HS-5 (cell line): ENCODE measurements at regions not wholly inside any gene's neighbourhood (a gene's known extent, or its start where the extent isn't known, plus 50 kb on each side); places are given as distances from the start of the nearest gene placed in this dataset.
"Not testable (repeated sequence)": the region's sequence is repeated elsewhere in the genome, so short reads cannot be mapped to it uniquely, and the experiment has no call there.

ENCODE experiments used
- DNase-seq: peaks from one replicate; pipeline ENCODE4 v3.0.0-alpha.2; 2012; ENCODE audit warnings: low read depth

DNA sequence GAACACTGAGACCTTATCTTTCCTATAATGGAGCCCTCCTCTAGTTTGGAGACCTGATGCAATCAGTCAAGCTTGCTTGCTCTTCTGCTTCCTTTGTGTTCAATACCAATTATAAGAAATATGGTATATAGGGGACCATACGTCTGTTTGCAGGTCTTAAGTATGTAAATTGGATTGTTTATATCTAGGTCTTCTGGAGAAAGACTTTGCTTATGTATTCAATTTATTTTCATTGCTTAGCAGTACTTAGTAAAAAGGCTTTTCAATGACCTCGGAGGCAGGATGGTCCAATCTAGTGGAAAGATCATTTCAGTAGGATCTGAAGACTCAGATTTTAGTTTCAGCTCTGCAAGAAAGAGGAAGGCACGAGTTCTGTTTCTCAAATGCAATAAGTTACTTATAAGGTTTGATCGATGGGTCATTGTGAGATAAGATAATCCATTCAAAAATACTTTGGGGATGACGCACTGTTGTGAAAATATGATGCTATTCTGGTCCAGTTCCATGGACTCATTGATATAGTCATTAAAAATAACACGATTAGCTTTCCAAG lies 571.6 kb downstream of the SH2D4B start:
- no peak for DNase-seq

DNA sequence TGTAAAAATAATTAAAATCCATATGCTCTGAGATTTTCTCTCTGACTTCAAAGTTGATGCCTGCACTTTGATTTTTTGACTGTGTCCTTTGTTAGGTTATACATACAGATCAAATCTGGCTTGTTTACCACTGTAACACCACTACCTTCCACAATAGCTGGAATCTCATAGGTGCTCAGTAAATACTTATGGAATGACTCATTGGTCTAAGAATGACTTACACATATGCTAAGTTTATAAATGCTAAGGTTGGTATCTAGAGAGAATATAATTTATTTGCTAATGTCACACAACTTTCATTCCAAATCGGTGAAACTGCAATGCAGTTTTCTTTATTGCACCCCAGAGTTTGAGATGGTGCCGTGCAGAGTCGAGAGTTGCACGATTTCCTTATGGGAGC lies 578.5 kb downstream of the SH2D4B start:
- no peak for DNase-seq

DNA sequence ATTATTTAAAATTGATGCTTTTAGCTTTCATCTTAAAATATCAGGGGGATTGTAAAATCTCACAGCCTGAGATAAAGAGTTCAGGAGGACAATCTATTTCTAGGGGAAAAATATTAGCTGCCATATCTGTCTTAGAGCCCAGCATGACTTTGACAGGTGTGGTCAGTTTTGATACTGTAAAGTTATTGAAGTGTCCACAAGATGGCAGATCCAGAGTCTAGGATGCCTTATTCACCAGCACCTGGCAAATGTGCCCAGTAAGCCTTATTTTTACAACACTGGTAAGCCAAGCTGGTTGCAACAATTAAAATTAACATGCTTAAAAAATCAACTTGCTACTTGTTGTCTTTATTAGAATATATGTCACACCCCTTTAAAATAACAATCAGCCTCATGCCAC lies 579.3 kb downstream of the SH2D4B start:
- no peak for DNase-seq

DNA sequence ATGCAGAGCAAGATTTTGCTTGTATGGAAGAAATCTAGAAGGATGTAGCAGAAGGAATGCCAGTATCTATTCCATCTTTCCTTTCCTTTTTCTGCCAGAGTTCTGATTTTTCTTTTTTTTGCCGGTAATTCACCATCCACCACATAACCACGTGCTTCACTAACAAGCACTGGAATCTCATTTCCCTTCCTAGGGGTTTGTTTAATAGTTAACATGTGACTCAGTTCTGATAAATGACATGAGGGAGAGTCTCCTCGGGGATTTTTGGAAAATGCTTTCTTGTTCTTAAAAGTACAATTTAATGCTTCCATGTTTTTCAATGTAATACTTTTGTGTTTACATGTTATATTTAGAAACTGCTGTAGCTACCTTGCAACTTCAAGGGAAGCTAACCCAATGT lies 590.2 kb downstream of the SH2D4B start:
- no peak for DNase-seq

DNA sequence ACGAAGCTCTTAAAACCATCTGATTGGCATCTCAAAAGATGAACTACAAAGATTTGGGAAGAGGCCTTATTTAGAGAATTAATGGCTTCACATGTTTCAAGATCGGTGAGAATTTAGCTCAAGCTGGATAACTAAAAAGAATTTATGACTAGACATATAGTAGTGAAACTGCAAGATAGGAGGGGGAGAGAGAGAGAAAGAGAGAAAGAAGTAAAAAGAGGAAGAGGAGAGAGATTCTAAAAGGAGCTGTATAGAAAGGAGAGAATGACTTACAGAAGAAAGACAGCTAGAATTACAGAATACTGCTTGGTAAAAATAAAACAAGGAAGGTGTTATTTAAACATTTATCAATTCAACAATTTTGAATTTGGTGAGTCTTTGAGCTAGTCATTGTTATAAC lies 592.3 kb downstream of the SH2D4B start:
- DNase-seq: no peak

DNA sequence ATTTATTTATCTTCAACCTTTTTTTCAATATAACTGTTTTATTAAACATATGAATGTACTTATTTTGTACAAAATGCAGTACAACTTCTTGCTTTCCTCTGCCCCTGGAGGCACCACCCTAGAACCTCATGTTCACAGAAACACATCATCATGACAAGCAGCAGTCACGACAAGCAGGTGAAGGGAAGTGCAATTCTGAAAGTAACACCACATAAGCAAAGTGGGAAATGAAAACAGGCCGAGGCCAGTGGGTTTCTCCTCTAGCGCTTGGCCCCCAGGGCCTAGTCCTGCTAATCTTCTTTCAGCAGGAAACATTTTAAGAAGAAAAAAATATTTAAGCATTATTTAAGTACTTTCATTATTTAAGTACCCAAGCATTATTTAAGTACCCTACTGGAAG lies 598.1 kb downstream of the SH2D4B start:
- no peak for DNase-seq

DNA sequence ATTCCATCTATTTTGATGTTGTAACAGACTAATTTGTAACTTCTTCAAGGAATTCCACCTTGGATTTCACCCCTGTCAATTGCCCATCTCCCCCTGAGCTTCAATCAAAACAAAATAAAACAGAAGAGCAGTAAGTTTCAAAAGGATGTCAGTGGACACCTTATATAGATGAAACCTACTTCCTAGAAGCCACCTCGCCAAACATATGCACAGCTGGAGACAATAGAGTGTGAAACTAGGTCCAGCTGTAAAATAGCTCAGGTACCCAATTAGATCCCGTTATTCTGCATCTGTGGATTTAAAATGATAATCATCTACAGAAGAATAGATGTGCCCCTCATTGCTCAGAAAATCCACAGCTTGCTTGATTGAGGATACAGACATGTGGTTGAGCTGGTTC lies 598.6 kb downstream of the SH2D4B start:
- DNase-seq: no peak

DNA sequence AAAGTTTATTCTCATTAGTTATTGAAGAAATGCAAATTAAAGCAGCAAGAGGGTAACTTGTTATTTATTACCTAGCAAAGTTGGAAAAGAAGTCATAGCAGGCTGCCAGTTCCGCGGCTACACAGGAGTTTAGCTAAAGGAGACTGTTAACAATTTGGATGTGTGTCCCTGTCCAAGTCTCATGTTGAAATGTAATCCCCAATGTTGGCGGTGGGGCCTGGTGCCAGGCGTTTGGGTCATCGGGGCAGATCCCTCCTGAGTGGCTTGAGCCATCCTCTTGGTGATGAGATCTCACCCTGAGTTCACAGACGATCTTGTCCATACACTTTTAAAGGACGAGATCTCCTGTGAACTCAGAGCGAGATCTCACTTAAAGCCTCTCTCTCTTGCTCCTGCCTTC lies 608.3 kb downstream of the SH2D4B start:
- no peak for DNase-seq

DNA sequence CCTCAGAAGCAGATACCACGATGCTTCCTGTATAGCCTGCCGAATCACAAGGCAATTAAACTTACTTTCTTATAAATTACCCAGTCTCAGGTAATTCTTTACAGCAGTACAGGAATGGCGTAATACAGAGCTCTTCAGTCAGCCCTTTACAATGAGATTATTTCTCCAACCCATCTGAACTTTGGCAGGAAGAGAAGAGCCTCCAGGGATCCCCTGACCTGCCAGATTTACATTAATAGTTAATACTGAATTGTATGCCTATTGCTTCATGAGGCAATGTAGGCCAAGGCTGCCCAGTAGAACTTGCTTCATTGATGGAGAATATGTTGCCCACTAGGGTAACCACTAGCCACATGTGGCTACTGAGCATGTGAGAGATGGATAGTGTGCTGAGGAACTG lies 608.7 kb downstream of the SH2D4B start:
- no peak for DNase-seq

DNA sequence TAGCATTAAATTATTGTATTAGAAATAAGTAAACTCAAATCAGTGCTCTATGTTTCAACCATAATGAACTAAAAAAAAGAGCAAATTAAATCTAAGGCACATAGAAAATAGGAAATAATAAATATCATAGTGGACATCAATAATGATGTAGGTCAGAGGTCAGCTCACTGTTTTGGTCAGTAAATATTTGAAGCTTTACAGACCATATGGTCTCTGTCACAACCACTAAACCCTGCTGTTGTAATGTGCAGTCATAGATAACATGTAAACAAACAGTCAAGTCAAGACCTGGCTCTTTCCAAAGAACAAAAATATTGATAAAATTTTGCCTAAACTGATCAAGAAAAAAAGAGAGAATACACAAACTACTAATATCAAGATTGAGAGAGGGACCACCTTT lies 615.0 kb downstream of the SH2D4B start:
- no peak for DNase-seq

DNA sequence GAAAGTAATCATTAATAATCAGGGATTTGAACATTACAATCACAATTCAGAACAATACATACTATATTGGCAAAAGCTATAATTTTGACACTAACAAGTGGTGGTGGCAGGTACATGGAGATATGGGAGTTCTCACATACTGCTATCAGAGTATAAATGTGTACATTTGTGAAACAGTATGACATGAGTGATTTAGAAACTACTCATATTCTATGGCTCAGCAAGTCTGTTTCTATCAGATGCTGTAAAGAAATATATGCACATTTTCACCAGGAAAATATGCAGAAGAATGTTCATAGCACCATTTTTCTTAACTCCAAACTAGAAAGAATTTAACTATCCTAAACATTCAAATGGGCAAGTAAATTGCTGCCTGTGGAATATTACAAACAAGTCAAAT lies 620.0 kb downstream of the SH2D4B start:
- DNase-seq: no peak

DNA sequence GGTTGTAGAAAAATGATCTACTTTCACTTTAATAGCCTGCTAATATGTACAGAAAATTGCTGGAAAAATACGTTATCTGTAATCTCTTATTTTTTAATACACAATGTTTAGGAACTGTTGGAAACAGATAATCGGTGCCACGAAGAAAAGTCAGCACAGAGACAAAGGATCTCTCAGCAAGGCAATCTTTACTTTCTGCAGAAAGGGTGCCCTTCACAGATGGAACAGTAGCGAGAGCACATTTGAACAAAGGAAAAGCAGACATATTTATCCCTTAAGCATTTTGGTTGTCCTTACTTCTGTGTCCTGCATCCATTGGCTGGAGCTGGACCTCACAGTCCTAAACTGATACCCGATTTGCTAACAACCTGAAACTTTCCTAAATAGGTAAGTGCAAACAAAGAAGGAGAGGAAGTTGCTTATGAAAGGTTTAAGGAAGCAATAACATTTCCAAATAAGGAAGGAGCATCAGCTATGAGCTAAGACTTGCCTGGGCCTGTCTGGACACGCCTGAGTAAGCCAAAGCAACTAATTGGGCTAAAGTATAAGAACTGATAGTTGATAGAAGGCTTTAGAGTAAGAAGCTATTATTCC lies 640.0 kb downstream of the SH2D4B start:
- no peak for DNase-seq

DNA sequence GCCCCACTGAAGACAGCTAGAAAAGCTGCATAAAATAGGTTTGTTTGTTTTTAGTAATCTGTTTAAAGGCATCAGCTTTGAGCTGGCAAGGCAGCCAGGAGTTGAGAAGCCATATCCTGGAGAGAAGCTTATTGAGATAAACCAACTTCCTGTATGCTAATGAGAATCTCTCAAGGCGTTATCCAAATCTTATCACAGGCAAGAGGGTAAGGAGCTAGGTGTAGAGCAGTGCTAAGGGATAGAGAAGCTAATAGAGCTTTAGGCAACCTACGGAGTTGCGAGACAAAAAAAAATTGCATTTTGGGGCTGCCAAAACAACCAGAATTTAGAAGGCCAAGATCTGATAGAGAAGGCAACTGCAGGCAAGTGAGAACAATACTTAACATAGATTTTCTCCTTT lies 641.6 kb downstream of the SH2D4B start:
- no peak for DNase-seq

DNA sequence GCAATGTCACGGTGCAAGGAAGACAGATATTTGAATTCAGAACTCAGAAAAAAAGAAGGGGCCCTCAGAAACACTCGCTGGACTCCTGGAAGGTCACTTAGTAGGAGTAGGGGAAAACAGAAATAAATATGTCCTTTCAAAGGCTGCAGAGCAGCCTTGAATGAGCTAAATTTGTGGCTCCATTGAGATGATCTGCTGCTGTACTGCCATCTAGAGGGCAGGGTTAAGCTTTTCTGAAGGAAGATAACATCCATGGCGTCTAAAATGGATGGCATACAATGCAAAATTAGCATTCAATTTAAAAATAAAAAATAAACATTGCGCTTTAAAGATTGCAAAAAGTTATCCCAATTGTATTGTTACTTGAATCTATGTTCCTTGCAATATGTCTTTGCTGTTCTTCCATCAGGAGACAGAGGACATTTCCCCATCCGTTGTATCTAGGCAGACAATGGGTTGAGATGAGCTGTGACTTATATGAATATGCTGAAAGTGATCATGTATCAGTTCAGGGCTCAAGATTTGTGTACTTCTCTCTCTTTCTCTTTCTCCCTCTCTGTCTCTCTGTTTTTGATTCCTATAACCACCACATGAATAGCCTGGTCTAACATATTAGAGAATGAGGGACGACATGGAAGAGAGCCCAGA lies 642.2 kb downstream of the SH2D4B start:
- DNase-seq: peak; percentile 2

DNA sequence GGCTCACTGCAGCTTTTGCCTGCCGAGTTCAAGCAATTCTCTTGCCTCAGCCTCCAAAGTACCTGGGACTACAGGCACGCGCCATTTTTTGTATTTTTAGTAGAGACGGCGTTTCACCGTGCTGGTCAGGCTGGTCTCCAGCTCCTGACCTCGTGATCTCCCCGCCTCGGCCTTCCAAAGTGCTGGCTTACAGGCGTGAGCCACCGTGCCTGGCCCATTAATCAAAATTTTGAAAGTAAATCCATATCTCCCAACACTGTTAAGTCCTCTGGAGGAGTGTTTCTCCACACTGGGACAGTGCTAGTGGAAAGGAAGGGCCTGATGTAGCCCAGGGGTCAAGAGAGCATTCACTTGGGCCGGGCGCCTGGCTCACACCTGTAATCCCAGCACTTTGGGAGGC lies 644.6 kb downstream of the SH2D4B start:
- no peak for DNase-seq

DNA sequence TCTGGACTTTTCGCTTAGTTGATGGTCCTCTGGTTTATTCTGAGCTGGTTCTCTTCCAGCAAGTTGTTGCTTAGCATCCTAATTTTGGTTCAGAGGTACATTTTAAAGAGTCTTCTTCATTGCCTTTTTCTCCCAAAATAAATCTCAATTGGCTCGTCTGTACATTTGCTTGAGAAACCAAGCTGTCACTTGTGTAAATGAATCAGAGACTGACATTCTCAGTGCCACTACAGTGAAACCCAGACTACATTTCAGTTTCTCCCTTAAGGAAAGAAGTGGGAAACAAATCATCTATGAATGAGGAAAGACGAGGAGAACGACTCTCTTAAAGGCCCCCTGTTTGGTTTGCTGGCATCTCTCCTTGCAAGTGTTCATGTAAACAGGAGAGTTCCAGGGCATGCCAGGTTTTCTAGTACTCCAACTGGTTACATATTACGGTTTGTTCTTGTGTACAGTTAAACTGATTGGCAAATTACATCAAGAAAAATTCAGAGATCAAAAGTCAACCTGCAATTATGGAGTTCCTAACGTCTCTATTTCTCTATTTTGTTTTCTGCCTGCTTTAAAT lies 654.6 kb downstream of the SH2D4B start:
- DNase-seq: no peak

DNA sequence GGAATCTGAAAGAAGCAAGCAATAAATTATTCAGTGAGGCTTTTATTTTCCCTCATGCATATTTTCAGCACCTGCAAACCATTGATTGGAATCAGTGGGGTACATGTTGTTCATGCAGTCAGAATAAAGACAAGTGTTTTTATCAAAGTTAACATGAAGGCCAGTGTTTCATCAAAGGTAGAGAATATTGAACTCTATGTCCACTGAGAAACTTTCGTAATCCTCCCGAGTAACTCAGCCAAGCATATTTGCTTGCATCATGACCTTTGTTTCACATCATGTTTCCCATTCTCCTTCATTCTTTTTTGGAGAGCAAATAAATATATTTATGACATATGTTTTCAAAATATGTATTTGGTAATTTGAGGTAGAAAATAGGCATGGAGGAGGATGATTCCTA lies 663.1 kb downstream of the SH2D4B start:
- no peak for DNase-seq

DNA sequence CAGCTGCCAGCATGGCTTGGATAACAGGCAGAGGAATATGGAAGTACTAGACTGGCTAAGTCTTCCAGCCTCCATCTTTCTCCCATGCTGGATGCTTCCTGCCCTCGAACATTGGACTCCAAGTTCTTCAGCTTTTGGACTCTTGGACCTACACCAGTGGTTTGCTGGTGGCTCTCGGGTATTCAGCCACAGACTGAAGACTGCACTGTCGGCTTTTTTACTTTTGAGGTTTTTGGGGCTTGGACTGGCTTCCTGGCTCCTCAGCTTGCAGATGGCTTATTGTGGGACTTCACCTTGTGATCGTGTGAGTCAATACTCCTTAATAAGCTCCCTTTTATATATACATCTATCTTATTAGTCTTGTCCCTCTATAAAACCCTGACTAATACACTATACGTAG lies 667.6 kb upstream of the NRG3 start:
- DNase-seq: not testable (repeated sequence)

DNA sequence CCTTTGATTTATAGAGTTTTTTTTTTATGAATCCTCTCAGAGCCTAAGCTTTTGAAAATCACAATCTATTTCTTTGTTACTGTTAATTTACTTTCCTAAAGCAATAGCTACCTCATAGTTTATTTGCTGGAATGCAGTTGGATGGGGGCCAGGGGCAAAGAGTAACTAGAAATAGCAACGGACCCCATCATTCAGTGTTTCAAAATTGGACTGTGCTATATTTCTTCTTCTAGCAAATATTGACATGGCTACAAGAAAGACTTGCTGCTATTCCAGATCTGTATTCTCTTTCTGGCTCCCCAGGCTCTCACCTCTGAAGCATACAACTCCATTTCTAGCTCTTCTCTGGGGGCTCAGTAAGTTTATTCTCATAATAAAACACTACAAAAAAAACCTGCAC lies 661.6 kb upstream of the NRG3 start:
- DNase-seq: no peak

DNA sequence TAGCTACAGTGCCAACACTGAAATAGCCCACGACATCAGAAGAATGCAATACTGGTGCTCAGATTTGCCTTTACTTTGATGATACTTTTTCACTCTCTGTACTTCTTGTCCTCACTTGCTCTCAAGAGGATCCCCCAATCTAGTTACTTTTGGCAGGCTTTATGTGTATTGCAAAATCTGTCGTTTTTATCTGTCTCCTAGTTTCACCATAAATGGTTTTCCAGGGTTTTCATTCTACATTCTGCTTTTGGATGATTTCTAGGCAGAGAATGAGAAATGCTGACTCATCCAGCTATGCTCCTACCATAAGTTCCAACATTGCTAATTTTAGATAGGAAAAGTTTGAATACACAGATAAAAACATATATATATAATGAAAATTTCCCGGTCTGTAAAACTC lies 659.5 kb upstream of the NRG3 start:
- DNase-seq: no peak

DNA sequence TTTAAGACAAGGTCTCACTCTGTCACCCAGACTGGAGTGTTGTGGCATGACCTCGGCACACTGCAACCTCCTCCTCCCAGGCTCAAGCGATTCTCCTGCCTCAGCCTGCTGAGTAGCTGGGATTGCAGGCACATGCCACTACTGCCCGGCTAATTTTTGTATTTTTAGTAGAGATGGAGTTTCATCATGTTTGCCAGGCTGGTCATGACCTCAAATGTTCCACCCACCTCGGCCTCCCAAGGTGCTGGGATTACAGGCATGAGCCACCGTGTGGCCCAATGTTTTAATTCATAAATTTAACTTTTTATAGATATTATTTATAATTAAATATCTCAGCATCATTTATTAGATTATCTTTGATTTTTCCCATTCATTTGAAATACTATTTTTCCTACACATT lies 658.0 kb upstream of the NRG3 start:
- no peak for DNase-seq

DNA sequence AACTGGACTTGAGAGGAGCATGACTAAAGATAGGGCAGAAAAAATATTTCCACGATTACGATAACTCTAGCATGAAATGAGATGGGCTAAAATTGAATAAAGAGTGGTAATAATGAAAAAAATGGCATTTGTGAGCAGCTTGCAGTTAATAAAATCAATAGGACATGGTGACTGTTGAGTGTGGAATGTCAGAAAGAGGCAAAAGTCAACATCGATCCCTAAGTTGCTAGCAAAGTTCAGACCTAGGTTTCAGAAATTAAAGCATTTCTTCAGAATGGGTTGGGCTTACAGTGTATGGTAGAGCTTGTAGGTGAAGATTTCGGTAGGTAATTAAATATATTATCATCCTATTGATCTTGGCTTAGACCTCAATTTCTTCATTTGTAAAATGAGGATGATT lies 656.7 kb upstream of the NRG3 start:
- DNase-seq: no peak

DNA sequence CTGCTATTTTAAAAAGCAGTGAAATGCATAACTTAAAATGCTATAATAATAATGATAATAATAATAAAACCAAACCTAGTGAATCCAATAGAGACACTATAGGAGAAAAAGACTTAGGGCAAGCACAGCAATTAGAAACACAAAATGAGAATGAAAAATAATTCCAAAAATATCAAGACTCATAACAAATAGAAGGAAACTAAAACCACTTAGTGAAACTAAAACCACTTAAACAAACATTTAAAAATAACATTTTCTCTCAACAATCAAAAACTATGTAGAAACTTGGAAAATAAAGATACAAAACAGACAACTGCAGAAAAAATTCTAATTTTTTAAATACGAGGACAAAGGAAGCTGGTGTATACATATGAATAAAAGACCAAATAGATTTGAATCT lies 655.2 kb upstream of the NRG3 start:
- DNase-seq: no peak

DNA sequence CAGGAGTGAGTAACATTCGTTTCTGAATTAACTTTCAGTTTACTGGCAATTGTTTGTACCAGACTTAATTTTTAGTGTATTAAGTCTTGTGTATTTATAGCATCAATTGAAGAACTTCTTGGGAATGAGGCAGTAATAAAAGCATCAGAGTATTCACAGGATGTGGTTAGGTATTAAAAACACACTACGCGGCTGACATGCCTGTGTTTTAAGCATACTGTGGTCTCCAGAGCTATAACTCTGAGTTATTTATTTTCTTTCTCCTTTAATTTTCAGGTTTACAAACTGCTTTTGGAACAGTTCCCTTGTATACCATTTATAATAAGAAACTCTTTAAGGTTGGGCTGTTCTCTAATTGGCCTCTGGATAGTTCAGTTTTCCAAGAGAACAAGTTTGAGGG lies 626.1 kb upstream of the NRG3 start:
- DNase-seq: no peak
